Pancreas (tissue), 10 donors: ENCODE measurements at regions not wholly inside any gene's neighbourhood (a gene's known extent, or its start where the extent isn't known, plus 50 kb on each side); places are given as distances from the start of the nearest gene placed in this dataset.
A peak's percentile ranks its signal among the peaks of the same experiment; 100 is the strongest.

Experiments
- ATAC-seq, 4 donors: fragments of 200-7000 bp; cut with Tn5 transposase; one replicate each; pipeline versions ENCODE4 v1.8.0 to v1.9.1; 2020; ENCODE audit warnings: mild to moderate bottlenecking in 4 of 4, moderate library complexity in 4 of 4
- DNase-seq, 6 donors: peaks; one replicate each; pipeline ENCODE4 v3.0.0-alpha.2; 2020
- FAIRE-seq: peaks from 2 replicates; lab custom pipeline; 2012; peaks lifted over from hg19 to GRCh38; lab: Jason Lieb, UNC
- H3K27ac ChIP-seq, 4 donors: fragments of 200-600 bp; sonication (generic); 1 replicate in 3 of 4; 2 replicates in 1 of 4; pipeline versions ENCODE4 v1.5.0 to v1.8.0; 2020
- H3K27me3 ChIP-seq, 4 donors: fragments of 200-600 bp; one replicate each; pipeline ENCODE4 v1.8.0; 2021
- H3K36me3 ChIP-seq, 3 donors: fragments of 200-600 bp; sonication (generic) in 1 of 3; one replicate each; pipeline versions ENCODE4 v1.5.0 to v1.8.0; 2020 to 2021
- H3K4me1 ChIP-seq, 3 donors: fragments of 200-600 bp; one replicate each; pipeline ENCODE4 v1.8.0; 2021
- H3K4me3 ChIP-seq, 4 donors: fragments of 200-600 bp; sonication (generic) in 2 of 4; one replicate each; pipeline versions ENCODE4 v1.5.0 to v1.8.0; 2020 to 2021
- H3K9me3 ChIP-seq, 4 donors: fragments of 200-600 bp; one replicate each; pipeline ENCODE4 v1.8.0; 2021
- WGBS, 2 donors: extraction: QIAGEN DNeasy Blood & Tissue Kit; methylation state at CpG; one replicate each; pipeline ENCODE4 v1.1.7; 2013; 5-methylcytosine and 5-hydroxymethylcytosine counted together
- intact Hi-C, 3 donors: fragments of 100-400 bp; cut with DNase I; formaldehyde crosslinking; loops; one replicate each; pipeline versions ENCODE4 v1.11.1 to v1.14.2; 2022
- TF ChIP-seq, protein P1 (sequence below), 4 donors: fragments of 200-600 bp; sonication (generic) in 3 of 4; IDR thresholded peaks; one replicate each; pipeline versions ENCODE4 v1.5.0 to v1.8.0; 2021; ENCODE audit warnings: antibody characterized with exemption in 4 of 4
- donor health status: healthy with polysubstance abuse.
- donor health status: DM: no; HTN: no; CAD: no; lungs with moderate emphysema.
- donor health status: DM: no; HTN: no; CAD: no.
- donor health status: control.
- donor health status: control.
- donor health status: Bipolar disorder and iron deficiency.
- donor health status: DM: yes; HTN: yes; CAD: no.
- donor health status: DM: no; HTN: no; CAD: no.
- donor health status: DM: no; HTN: no; CAD: no.
- donor health status: DM: yes; HTN: yes; CAD: no.

DNA sequence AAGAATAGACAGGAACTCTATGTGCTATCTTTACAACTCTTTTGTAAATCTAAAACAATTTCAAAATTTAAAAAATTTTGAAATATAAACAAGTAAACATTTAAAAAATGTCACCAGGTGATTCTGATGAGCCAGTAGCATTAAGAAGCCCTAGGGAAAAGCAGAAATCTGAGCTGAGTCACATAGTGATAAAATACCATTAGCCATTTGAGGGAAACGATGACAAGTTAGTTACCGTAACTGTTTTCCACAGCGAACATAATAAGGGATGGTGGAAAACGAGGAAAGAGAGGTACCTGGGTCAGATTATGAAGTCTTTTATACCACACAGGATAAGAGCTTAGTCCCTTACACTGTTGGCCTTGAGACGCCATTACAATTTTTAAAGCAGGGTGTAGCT is 55.5 kb downstream of the PRR15 start:
- no peak overlapping the region for H3K4me3 ChIP-seq
- intact Hi-C loops, result no loop called here
- 86 to 93% methylated on average over 5 of the region's 5 CpGs for WGBS, 2 donors
- H3K27ac ChIP-seq, result no peak overlapping the region
- TF ChIP-seq, protein P1, sequence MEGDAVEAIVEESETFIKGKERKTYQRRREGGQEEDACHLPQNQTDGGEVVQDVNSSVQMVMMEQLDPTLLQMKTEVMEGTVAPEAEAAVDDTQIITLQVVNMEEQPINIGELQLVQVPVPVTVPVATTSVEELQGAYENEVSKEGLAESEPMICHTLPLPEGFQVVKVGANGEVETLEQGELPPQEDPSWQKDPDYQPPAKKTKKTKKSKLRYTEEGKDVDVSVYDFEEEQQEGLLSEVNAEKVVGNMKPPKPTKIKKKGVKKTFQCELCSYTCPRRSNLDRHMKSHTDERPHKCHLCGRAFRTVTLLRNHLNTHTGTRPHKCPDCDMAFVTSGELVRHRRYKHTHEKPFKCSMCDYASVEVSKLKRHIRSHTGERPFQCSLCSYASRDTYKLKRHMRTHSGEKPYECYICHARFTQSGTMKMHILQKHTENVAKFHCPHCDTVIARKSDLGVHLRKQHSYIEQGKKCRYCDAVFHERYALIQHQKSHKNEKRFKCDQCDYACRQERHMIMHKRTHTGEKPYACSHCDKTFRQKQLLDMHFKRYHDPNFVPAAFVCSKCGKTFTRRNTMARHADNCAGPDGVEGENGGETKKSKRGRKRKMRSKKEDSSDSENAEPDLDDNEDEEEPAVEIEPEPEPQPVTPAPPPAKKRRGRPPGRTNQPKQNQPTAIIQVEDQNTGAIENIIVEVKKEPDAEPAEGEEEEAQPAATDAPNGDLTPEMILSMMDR (IDR thresholded peaks at IDR 0.05), result no peak
- no peaks in the 10 kb centered on the region for H3K4me1 ChIP-seq
- FAIRE-seq (no peak), ATAC-seq (no peak), DNase-seq (no peak)
- no peaks in the 10 kb centered on the region for H3K9me3 ChIP-seq
- peaks cover 0 to 4% (median 0%) of the 10 kb centered on the region in 4 donors for H3K27me3 ChIP-seq
- no peaks in the 10 kb centered on the region for H3K36me3 ChIP-seq

DNA sequence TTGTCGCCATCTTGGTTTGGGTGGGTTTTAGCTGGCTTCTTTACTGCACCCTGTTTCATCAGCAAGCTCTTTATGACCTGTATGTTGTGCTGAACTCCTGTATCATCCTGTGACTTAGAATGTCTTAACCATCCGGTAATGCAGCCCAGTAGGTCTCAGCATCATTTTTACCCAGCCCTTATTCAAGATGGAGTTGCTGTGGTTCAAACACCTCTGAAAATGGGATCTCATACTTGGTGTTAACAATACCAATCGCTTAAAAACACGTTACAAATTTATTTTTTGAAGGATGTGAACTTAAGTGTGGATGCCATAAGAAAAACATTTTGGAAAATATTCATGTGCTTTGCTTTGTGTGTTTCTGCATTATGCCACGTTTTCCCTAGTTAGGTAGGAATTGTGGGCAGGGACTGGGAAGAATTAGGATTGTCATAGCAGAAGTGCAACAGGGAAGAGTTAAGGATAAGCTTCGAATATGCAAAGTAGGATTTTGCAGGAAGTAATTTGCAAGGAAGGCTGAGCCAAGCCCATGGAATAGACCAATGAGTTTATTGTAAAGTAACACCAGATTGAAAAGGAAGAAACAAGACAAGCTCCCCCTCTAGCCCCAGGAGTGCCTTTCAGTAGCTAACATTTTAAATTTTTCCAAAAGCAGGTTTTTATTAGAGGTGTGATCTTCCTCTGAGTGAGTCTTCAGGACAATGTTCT is 56.4 kb downstream of the PRR15 start:
- H3K27ac ChIP-seq, result no peak overlapping the region
- FAIRE-seq, result no peak
- DNase-seq, result no peak
- H3K4me3 ChIP-seq, result no peak overlapping the region
- no peaks in the 10 kb centered on the region for H3K9me3 ChIP-seq
- H3K27me3 ChIP-seq, result peaks cover 0 to 4% (median 0%) of the 10 kb centered on the region in 4 donors
- no peak for ATAC-seq
- intact Hi-C loops, result no loop called here
- no peaks in the 10 kb centered on the region for H3K36me3 ChIP-seq
- whole genome bisulfite sequencing, 2 donors, result 65 to 68% methylated on average over 6 of the region's 6 CpGs
- TF ChIP-seq, protein P1 (IDR thresholded peaks at IDR 0.05), result no peak
- H3K4me1 ChIP-seq, result no peaks in the 10 kb centered on the region

GRCh38 chr7:29620556-29620930 is 56.9 kb downstream of the PRR15 start:
- H3K4me3 ChIP-seq, result no peak overlapping the region
- H3K36me3 ChIP-seq, result no peaks in the 10 kb centered on the region
- no peaks in the 10 kb centered on the region for H3K9me3 ChIP-seq
- no peak overlapping the region for H3K27ac ChIP-seq
- TF ChIP-seq, protein P1 (IDR thresholded peaks at IDR 0.05), result no peak
- 78 to 79% methylated on average over 2 of the region's 2 CpGs for WGBS, 2 donors
- no peak for ATAC-seq
- DNase-seq, result no peak
- H3K4me1 ChIP-seq, result no peaks in the 10 kb centered on the region
- no peak for FAIRE-seq
- intact Hi-C loops, result no loop called here
- H3K27me3 ChIP-seq, result peaks cover 0 to 4% (median 0%) of the 10 kb centered on the region in 4 donors

DNA sequence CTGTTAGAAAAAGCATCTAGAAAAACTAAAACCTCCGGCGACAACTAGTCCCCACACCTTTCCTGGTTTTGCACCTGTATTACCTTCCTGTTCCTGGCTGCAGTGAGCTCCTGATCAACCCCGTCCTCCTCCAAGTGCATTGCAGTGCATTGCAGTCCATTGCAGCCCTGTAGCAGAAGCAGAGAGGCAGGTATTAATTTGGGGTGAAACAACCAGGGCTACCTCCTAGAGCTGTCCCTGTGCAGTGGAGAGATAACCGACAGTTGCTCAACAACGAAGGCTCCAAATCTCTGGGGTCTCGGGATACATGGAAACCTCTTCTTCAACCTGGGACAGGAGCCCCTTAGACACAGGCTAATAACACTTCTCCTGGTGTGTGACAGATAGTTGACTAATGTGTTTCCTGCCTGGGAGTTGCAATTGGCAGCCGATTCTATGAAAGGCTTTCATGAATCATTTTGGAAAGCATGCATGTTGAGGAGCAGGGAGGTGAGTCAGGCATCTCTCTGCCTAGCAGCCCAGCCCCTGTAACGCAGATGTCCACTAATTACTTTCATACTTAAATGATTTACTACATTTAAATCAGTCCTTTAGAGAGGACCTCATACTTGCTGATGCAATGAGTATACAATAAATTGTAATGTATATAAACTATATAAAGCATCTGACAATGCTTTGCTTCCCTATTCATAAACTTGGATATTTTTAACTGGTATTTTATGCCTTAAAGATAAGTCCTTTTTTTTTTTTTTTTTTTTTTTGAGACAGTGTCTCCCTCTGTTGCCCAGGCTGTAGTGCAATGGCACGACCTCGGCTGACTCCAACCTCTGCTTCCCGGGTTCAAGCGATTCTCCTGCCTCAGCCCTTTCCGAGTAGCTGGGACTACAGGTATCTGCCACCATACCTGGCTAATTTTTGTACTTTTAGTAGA is 59.0 kb downstream of the PRR15 start:
- peaks cover 0 to 4% (median 0%) of the 10 kb centered on the region in 4 donors for H3K27me3 ChIP-seq
- intact Hi-C loops, result no loop called here
- TF ChIP-seq, protein P1 (IDR thresholded peaks at IDR 0.05), result no peak
- no peaks in the 10 kb centered on the region for H3K36me3 ChIP-seq
- no peaks in the 10 kb centered on the region for H3K4me1 ChIP-seq
- FAIRE-seq, result no peak
- H3K27ac ChIP-seq, result no peak overlapping the region
- peak in 3 of 4 donors; percentile 28 to 50 (median 46) for ATAC-seq
- no peak overlapping the region for H3K4me3 ChIP-seq
- WGBS, 2 donors, result 82 to 84% methylated on average over 13 of the region's 13 CpGs
- H3K9me3 ChIP-seq, result no peaks in the 10 kb centered on the region
- DNase-seq, result no peak
